ENCODE measurements at regions not wholly inside any gene's neighbourhood (a gene's known extent, or its start where the extent isn't known, plus 50 kb on each side); places are given as distances from the start of the nearest gene placed in this dataset.
"Not testable (repeated sequence)": the region's sequence is repeated elsewhere in the genome, so short reads cannot be mapped to it uniquely, and the experiment has no call there.

DNA sequence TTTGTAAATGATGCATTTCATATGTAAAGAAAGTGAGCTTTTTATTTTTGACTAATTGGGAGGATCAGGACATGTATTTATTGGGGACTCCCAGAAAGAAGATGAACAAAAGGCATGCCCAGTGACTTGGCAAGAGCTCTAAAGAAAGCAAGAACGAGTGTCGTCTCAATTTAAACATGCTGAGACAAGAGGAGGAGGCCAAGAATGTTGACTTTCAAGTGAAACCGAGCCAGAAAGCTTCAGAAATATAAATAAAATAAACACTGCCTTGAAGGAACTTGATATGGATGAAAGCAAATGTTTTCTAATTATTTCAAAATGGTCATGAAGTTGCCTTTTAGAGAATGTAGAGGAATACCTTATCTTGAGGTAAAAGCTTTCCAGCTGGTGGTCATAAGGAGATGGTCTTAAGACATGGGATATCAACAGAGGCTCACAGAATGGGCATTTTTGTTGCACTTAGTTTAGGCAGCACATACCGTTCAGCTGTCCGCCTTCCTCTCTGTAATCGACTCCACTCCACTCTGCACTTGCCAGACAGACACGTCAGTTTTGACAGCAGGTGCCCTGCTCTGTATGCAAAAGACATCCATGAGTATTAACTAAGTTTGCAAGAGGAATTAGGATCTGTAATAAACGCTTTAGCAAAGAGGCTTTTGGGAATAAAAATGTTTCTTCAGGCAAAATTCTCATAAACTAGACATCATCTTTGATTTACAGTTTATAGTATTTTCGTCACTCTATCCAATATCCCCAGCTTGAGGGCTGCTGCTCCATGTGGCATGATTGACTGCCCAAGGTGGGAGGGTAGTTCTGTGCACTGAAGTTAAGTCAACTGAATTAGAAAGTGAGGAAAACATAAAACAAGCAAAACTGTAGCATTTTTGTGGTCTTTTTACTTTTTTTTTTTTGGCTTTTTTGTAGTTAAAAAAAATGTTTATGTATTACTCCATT, 613.1 kb downstream of the PKHD1 start:
- H3K4me3 ChIP-seq: no peak overlapping the region
- no peak for DNase-seq (ENCODE audit: low spot score)
- no peak overlapping the region for H3K27ac ChIP-seq
- TF ChIP-seq, protein P1, sequence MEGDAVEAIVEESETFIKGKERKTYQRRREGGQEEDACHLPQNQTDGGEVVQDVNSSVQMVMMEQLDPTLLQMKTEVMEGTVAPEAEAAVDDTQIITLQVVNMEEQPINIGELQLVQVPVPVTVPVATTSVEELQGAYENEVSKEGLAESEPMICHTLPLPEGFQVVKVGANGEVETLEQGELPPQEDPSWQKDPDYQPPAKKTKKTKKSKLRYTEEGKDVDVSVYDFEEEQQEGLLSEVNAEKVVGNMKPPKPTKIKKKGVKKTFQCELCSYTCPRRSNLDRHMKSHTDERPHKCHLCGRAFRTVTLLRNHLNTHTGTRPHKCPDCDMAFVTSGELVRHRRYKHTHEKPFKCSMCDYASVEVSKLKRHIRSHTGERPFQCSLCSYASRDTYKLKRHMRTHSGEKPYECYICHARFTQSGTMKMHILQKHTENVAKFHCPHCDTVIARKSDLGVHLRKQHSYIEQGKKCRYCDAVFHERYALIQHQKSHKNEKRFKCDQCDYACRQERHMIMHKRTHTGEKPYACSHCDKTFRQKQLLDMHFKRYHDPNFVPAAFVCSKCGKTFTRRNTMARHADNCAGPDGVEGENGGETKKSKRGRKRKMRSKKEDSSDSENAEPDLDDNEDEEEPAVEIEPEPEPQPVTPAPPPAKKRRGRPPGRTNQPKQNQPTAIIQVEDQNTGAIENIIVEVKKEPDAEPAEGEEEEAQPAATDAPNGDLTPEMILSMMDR (IDR thresholded peaks at IDR 0.05): no peak

DNA sequence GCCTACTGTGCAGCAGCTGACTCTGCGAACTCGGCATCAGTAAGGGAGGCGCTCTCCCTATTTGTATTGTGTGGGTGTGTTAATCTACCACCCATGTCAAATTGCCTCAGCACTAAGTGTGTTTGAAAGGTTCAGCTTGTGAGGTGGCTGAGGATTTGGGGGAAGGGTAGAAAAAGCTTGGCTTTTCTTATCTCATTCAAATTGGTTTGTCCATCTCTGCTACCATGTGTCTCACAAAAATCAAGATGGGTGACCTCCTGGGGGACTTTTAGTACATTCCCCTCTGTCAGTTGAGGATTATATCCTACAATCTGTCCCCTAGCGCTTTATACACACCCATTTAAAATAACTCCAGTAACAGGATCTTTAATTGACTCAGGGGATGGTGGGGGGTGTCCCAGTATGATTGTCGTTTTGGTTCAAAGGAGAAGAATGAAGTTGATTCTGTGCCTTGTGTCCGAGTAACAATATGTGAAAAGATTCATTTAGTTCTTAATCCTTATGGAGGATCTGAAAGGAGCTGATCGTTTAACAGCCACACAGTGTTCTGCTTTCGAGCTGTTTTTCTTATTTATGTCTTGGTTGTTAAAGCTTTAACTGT, 609.6 kb downstream of the PKHD1 start:
- Histone ChIP-seq H3K4me3 (no peak overlapping the region), H3K27ac (no peak overlapping the region)
- no peak for DNase-seq (ENCODE audit: low spot score)
- TF ChIP-seq, protein P1 (IDR thresholded peaks at IDR 0.05): no peak

DNA sequence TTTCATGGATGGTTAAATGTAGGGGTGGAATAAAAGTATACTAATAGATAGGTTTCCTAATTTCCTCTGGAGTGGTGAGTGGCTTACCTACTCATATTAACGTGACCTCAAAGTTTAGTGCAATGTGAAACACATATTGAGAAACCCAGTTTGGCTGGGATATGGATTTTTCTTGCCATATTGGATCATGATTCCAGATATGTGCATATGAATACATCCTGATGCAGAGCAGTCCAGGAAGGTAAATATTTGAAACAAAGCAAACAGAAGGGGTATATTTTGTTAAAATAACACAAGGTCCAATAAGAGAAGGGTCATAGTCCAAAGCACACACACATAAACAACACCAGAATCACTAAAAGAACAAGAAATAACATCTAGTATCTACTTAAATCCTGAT, 608.1 kb downstream of the PKHD1 start:
- DNase-seq (ENCODE audit: low spot score): no peak
- TF ChIP-seq, protein P1 (IDR thresholded peaks at IDR 0.05): no peak
- Histone ChIP-seq H3K27ac (no peak overlapping the region), H3K4me3 (no peak overlapping the region)

DNA sequence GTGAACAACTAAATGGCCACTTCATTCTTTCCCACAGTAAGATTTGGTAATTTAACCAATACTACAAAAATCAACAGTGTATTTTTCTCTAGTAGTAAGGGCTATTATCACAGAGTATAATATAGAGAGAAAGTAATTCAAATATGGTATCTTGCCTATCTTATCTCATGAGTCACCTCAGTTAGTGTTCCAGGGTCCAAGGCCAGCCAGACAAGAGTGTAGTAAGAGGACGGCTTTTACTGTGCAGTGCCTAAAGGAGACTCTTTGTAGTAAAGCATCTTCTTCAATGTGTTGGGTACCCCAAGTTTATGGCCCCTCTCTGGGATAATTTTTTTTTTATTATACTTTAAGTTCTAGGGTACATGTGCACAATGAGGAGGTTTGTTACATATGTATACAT, 607.4 kb downstream of the PKHD1 start:
- H3K4me3 ChIP-seq: no peak overlapping the region
- DNase-seq (ENCODE audit: low spot score): no peak
- no peak overlapping the region for H3K27ac ChIP-seq
- TF ChIP-seq, protein P1 (IDR thresholded peaks at IDR 0.05): no peak

DNA sequence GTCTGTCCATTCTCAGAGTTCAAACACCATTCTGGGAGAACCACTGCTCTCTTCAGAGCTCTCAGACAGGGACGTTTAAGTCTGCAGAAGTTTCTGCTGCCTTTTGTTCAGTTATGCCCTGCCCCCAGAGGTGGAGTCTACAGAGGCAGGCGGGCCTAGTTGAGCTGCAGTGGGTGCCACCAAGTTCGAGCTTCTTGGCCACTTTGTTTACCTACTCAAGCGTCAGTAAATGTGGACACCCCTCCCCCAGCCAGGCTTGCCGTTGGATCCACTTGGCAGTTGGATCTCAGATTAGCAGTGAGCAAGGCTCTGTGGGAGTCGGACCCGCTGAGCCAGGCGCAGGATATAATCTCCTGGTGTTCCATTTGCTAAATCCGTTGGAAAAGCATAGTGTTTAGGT, 601.5 kb downstream of the PKHD1 start:
- not testable (repeated sequence) for H3K27ac ChIP-seq; DNase-seq (ENCODE audit: low spot score)

DNA sequence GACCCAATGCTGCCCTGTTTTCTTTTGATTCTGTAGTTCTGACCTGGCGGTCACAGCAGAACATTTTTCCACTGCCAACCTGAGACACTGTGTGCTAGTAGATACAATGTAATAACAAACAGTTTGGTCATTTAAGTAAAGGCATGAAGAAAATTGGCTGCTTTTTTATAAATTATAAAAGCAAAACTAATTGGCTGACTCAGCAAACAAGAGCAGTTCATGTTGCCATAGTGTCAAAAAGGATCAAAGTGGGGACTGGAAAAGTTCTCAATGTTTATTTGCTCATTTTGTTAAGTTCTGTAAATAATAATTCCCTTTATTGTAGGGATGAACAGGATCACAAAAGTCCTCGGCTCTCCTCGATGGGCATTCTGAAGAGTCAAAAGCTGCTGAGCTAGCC, 599.5 kb downstream of the PKHD1 start:
- DNase-seq (ENCODE audit: low spot score): no peak
- Histone ChIP-seq H3K27ac (no peak overlapping the region), H3K4me3 (no peak overlapping the region)
- TF ChIP-seq, protein P1 (IDR thresholded peaks at IDR 0.05): no peak

More for the DNA sequence above, 601.5 kb downstream of the PKHD1 start:
- H3K4me3 ChIP-seq: not testable (repeated sequence)

DNA sequence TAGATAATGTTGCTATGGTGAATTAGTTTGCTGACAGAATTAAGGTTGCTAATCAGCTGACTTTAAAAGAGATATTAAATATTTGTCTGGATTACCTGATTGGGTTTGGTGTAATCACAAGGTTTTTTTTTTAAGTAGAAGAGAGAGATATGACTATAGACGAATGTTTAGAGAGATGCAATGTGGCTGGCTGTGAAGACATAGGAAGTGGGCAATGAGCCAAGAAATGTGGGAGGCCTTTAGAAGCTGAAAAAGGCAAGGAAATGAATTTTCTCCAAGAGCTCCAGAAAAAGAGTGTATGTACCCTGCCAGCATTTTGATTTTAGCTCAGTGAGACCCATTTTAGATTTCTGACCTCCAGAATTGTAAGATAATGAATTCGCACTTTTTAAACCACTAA, 598.3 kb downstream of the PKHD1 start:
- TF ChIP-seq, protein P1 (IDR thresholded peaks at IDR 0.05): no peak
- no peak overlapping the region for H3K4me3 ChIP-seq
- no peak overlapping the region for H3K27ac ChIP-seq
- DNase-seq (ENCODE audit: low spot score): no peak
